HEK293 (cell line): ENCODE measurements at regions not wholly inside any gene's neighbourhood (a gene's known extent, or its start where the extent isn't known, plus 50 kb on each side); places are given as distances from the start of the nearest gene placed in this dataset.

ENCODE experiments used
- CTCF ChIA-PET: fragments of 350-600 bp; formaldehyde crosslinking; extraction: SDS; loops from one replicate; lab custom pipeline; 2021; ENCODE audit warnings: antibody characterized with exemption; lab: Yijun Ruan, JAX
- POLR2A ChIA-PET: fragments of 300-600 bp; formaldehyde crosslinking; extraction: SDS; loops from one replicate; lab custom pipeline; 2020; ENCODE audit warnings: antibody characterized with exemption, inconsistent platforms; lab: Yijun Ruan, JAX
- H3K27ac ChIP-seq: fragments of 200-500 bp; sonication (Bioruptor generic); 2 replicates; pipeline ENCODE4 v1.5.1; 2014; ENCODE audit warnings: low read depth, low read length, control low read depth, inconsistent platforms; ENCODE audit errors: extremely low read depth
- H3K36me3 ChIP-seq, 2 experiments: fragments of 200-500 bp in 1 of 2; sonication (Bioruptor generic) in 1 of 2; 1 replicate in 1 of 2; 2 replicates in 1 of 2; pipeline ENCODE4 v1.5.1; 2014 to 2017; ENCODE audit warnings: inconsistent platforms in 2 of 2, low read length in 2 of 2; ENCODE audit not compliant: control insufficient read depth in 2 of 2, insufficient read depth in 1 of 2
- H3K4me1 ChIP-seq: fragments of 200-500 bp; sonication (Bioruptor generic); 2 replicates; pipeline ENCODE4 v1.5.1; 2014; ENCODE audit warnings: mild to moderate bottlenecking, low read length, inconsistent platforms; ENCODE audit not compliant: control insufficient read depth, insufficient read depth
- H3K4me3 ChIP-seq: 2 replicates; pipeline ENCODE4 v1.5.1; 2011; ENCODE audit warnings: low read depth, mild to moderate bottlenecking, control low read depth, low read length, moderate library complexity
- H3K9me3 ChIP-seq: fragments of 200-500 bp; sonication (Bioruptor generic); 2 replicates; pipeline ENCODE4 v1.5.1; 2014; ENCODE audit warnings: low read depth, low read length, inconsistent platforms; ENCODE audit not compliant: control insufficient read depth, insufficient read depth
- GLIS2 ChIP-seq: fragments of 450-650 bp; formaldehyde crosslinking; IDR thresholded peaks from 2 replicates; pipeline ENCODE4 v1.5.1; 2016; ENCODE audit warnings: missing biosample characterization, missing genetic modification characterization
- KLF9 ChIP-seq: fragments of 450-650 bp; formaldehyde crosslinking; IDR thresholded peaks from 2 replicates; pipeline ENCODE4 v1.5.1; 2016; ENCODE audit warnings: missing biosample characterization, missing genetic modification characterization, low read depth
- SP3 ChIP-seq: fragments of 450-650 bp; formaldehyde crosslinking; IDR thresholded peaks from 2 replicates; pipeline ENCODE4 v1.5.1; 2016; ENCODE audit warnings: missing biosample characterization, missing genetic modification characterization
- ZBTB49 ChIP-seq: fragments of 450-650 bp; formaldehyde crosslinking; IDR thresholded peaks from 2 replicates; pipeline ENCODE4 v1.5.1; 2016; ENCODE audit warnings: missing biosample characterization, missing genetic modification characterization, low read depth
- ZNF274 ChIP-seq, 2 experiments: fragments of 200-500 bp in 1 of 2; fragments of 450-650 bp in 1 of 2; sonication (Bioruptor generic) in 1 of 2; formaldehyde crosslinking in 1 of 2; IDR thresholded peaks; 2 replicates each; pipeline versions ENCODE4 v1.5.1 to v1.6.1; 2014 to 2016; ENCODE audit warnings: borderline replicate concordance in 1 of 2, inconsistent platforms in 1 of 2, low read length in 1 of 2, missing biosample characterization in 1 of 2, missing genetic modification characterization in 1 of 2
- ZNF311 ChIP-seq: fragments of 450-650 bp; formaldehyde crosslinking; IDR thresholded peaks from 2 replicates; pipeline ENCODE4 v1.5.1; 2017; ENCODE audit warnings: missing biosample characterization, missing genetic modification characterization, borderline replicate concordance
- ZNF362 ChIP-seq: fragments of 450-650 bp; formaldehyde crosslinking; IDR thresholded peaks from 2 replicates; pipeline ENCODE4 v1.5.1; 2016; ENCODE audit warnings: missing biosample characterization, missing genetic modification characterization
- ZNF426 ChIP-seq: fragments of 450-650 bp; formaldehyde crosslinking; IDR thresholded peaks from 2 replicates; pipeline ENCODE4 v1.5.1; 2017; ENCODE audit warnings: missing biosample characterization, missing genetic modification characterization, mild to moderate bottlenecking, inconsistent platforms, moderate library complexity
- ZNF488 ChIP-seq: fragments of 450-650 bp; formaldehyde crosslinking; IDR thresholded peaks from 2 replicates; pipeline ENCODE4 v1.5.1; 2016; ENCODE audit warnings: missing biosample characterization, missing genetic modification characterization
- ZNF501 ChIP-seq: fragments of 450-650 bp; formaldehyde crosslinking; IDR thresholded peaks from 2 replicates; pipeline ENCODE4 v1.5.1; 2016; ENCODE audit warnings: missing biosample characterization, missing genetic modification characterization
- ZNF600 ChIP-seq: fragments of 450-650 bp; formaldehyde crosslinking; IDR thresholded peaks from 2 replicates; pipeline ENCODE4 v1.5.1; 2016; ENCODE audit warnings: missing biosample characterization, missing genetic modification characterization
- ZNF843 ChIP-seq: fragments of 450-650 bp; formaldehyde crosslinking; IDR thresholded peaks from 2 replicates; pipeline ENCODE4 v1.5.1; 2016; ENCODE audit warnings: missing biosample characterization, missing genetic modification characterization
- TF ChIP-seq, protein P1 (sequence below): fragments of 450-650 bp; formaldehyde crosslinking; IDR thresholded peaks from 2 replicates; pipeline ENCODE4 v1.5.1; 2017; ENCODE audit warnings: missing biosample characterization, missing genetic modification characterization
- TF ChIP-seq, protein P2 (sequence below): fragments of 450-650 bp; formaldehyde crosslinking; IDR thresholded peaks from 2 replicates; pipeline ENCODE4 v1.5.1; 2016; ENCODE audit warnings: missing biosample characterization, missing genetic modification characterization
- TF ChIP-seq, protein P3 (sequence below): fragments of 450-650 bp; formaldehyde crosslinking; IDR thresholded peaks from 2 replicates; pipeline ENCODE4 v1.5.1; 2016; ENCODE audit warnings: missing biosample characterization, missing genetic modification characterization

- Histone ChIP-seq H3K4me1 (no peaks in the 10 kb centered on the region), H3K36me3 (no peaks in the 10 kb centered on the region), H3K9me3 (no peaks in the 10 kb centered on the region), H3K27ac (no peak overlapping the region), H3K4me3 (no peak overlapping the region)
- TF ChIP-seq ZNF311 (tag by site-specific recombination) = no peak
- TF ChIP-seq ZNF488 (tag by site-specific recombination) = no peak
- TF ChIP-seq, protein P1, sequence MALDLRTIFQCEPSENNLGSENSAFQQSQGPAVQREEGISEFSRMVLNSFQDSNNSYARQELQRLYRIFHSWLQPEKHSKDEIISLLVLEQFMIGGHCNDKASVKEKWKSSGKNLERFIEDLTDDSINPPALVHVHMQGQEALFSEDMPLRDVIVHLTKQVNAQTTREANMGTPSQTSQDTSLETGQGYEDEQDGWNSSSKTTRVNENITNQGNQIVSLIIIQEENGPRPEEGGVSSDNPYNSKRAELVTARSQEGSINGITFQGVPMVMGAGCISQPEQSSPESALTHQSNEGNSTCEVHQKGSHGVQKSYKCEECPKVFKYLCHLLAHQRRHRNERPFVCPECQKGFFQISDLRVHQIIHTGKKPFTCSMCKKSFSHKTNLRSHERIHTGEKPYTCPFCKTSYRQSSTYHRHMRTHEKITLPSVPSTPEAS (tag by site-specific recombination) = no peak
- TF ChIP-seq ZNF600 (tag by site-specific recombination) = no peak
- no peak for TF ChIP-seq ZBTB49
- no peak for TF ChIP-seq ZNF362 (tag by site-specific recombination)
- TF ChIP-seq, protein P2, sequence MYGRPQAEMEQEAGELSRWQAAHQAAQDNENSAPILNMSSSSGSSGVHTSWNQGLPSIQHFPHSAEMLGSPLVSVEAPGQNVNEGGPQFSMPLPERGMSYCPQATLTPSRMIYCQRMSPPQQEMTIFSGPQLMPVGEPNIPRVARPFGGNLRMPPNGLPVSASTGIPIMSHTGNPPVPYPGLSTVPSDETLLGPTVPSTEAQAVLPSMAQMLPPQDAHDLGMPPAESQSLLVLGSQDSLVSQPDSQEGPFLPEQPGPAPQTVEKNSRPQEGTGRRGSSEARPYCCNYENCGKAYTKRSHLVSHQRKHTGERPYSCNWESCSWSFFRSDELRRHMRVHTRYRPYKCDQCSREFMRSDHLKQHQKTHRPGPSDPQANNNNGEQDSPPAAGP (tag by site-specific recombination) = no peak
- TF ChIP-seq ZNF426 (tag by site-specific recombination) = no peak
- no peak for TF ChIP-seq ZNF501 (tag by site-specific recombination)
- TF ChIP-seq ZNF274 (IDR thresholded peaks at IDR 0.05; ENCODE audit: low read length) = no peak
- no peak for TF ChIP-seq ZNF274 (tag by site-specific recombination; IDR thresholded peaks at IDR 0.05; ENCODE audit: borderline replicate concordance)
- POLR2A ChIA-PET = no interaction called here
- CTCF ChIA-PET = no interaction called here
Measured at GRCh38 chr6:18640754-18641153, 253.6 kb downstream of the RNF144B start.

DNA sequence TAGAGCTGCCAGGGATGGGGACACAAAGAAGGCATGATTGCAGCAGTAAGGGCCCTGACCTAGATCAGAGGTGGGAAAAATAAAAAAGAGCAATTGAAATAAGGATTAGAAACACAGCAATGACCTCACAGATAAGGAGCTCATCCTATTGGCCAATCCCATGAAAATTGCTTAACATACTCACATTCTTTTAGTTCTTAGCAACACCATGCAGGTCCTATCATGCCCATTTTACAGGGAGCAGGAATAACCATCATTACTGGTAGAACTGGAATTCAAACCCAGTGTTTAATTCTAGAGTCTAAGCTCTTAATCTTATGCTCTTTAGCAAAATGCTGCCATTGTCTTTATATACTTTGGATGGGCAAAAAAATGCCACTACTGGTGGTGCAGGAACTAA lies 267.7 kb downstream of the RNF144B start:
- H3K27ac ChIP-seq = no peak overlapping the region
- TF ChIP-seq, protein P3, sequence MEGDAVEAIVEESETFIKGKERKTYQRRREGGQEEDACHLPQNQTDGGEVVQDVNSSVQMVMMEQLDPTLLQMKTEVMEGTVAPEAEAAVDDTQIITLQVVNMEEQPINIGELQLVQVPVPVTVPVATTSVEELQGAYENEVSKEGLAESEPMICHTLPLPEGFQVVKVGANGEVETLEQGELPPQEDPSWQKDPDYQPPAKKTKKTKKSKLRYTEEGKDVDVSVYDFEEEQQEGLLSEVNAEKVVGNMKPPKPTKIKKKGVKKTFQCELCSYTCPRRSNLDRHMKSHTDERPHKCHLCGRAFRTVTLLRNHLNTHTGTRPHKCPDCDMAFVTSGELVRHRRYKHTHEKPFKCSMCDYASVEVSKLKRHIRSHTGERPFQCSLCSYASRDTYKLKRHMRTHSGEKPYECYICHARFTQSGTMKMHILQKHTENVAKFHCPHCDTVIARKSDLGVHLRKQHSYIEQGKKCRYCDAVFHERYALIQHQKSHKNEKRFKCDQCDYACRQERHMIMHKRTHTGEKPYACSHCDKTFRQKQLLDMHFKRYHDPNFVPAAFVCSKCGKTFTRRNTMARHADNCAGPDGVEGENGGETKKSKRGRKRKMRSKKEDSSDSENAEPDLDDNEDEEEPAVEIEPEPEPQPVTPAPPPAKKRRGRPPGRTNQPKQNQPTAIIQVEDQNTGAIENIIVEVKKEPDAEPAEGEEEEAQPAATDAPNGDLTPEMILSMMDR (tag by site-specific recombination) = no peak
- no peak for TF ChIP-seq KLF9 (tag by site-specific recombination)
- TF ChIP-seq SP3 = no peak
- no peak for TF ChIP-seq ZNF843 (tag by site-specific recombination)
- TF ChIP-seq GLIS2 = no peak
- H3K4me1 ChIP-seq = no peaks in the 10 kb centered on the region
- ChIA-PET CTCF (interaction anchor here (0.6 kb wide), 1 partner anchor 1919 kb away, joined by 3 read pairs; no protein-coding TSS in a partner anchor), POLR2A (interaction anchor here (0.6 kb wide), 1 partner anchor 456 kb away, joined by 8 read pairs; no protein-coding TSS in a partner anchor)
- H3K4me3 ChIP-seq = no peak overlapping the region
- H3K36me3 ChIP-seq = no peaks in the 10 kb centered on the region
- no peaks in the 10 kb centered on the region for H3K9me3 ChIP-seq
